Cardiac muscle cell (in vitro differentiated cells and primary cell): ENCODE measurements at regions not wholly inside any gene's neighbourhood (a gene's known extent, or its start where the extent isn't known, plus 50 kb on each side); places are given as distances from the start of the nearest gene placed in this dataset.

Source experiments
- DNase-seq, 2 donors: peaks; one replicate each; pipeline versions ENCODE4 v3.0.0 to v3.0.0-alpha.2; 2010 to 2017; ENCODE audit warnings: low read depth in 1 of 2, low spot score in 1 of 2
- H3K27ac ChIP-seq: fragments of 200-600 bp; sonication (generic); 2 replicates; pipeline ENCODE4 v1.5.1; 2016
- H3K27me3 ChIP-seq: fragments of 200-600 bp; sonication (generic); 2 replicates; pipeline ENCODE4 v1.6.0; 2016; ENCODE audit warnings: control low read depth
- H3K36me3 ChIP-seq: fragments of 200-600 bp; sonication (generic); 2 replicates; pipeline ENCODE4 v1.5.1; 2016; ENCODE audit warnings: control low read depth
- H3K4me1 ChIP-seq: fragments of 200-600 bp; sonication (generic); 2 replicates; pipeline ENCODE4 v1.8.1; 2017; ENCODE audit warnings: low read depth, mild to moderate bottlenecking, mixed run types
- H3K4me3 ChIP-seq: fragments of 200-600 bp; sonication (generic); 2 replicates; pipeline ENCODE4 v1.5.1; 2016; ENCODE audit warnings: mild to moderate bottlenecking
- H3K9me3 ChIP-seq: fragments of 200-600 bp; sonication (generic); 2 replicates; pipeline ENCODE4 v1.5.1; 2017; ENCODE audit warnings: low read depth, mild to moderate bottlenecking, control low read depth
- CTCF ChIP-seq: IDR thresholded peaks from 2 replicates; pipeline ENCODE4 v1.5.1; 2012; ENCODE audit warnings: low read depth, mild to moderate bottlenecking, low read length

- H3K4me3 ChIP-seq, result no peak overlapping the region
Observed at GRCh38 chr5:125153231-125153630, 406.8 kb upstream of the ZNF608 start.

DNA sequence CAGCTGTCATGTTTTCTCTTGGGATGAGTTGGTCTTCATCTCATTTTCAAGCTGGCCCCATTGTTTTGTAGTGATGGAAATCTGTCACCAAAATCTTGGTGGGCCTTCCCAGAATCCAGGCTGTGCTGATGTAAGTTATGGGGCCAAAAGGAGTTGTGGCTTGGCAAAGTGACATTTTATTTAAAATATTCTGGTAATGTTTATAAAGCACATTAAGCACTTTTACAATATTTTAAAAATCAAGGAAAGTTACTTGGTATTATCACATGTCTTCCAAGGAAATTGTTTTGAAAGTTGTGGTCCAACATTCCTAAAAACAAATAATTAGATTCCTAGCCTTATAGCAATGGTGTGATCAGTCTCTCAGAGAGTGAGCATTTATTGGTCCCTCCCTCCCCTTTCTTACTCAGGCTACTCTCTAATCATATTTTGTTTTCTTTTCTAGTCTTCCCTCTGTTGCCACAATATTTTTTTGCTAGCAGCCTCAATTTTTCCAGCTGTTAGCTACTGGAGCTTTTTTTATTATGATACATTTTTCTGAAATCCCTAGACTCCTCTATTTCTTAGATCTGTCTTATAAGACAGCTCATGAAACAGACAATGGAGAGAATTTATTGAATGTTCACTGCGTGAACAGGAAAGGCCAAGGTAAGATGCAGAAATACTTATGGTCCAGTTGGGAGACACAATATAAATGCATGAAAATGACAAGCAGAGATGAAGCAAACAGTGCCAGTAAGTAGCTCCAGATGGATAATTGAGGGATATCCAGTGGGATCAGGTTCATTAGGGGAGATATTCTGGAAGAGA, 408.1 kb upstream of the ZNF608 start:
- H3K4me3 ChIP-seq, result no peak overlapping the region
- TF ChIP-seq CTCF, result no peak
- H3K36me3 ChIP-seq, result no peaks in the 10 kb centered on the region
- no peaks in the 10 kb centered on the region for H3K9me3 ChIP-seq
- peak in 1 of 2 donors; percentile 14 for DNase-seq
- no peaks in the 10 kb centered on the region for H3K27me3 ChIP-seq
- H3K27ac ChIP-seq, result no peak overlapping the region
- H3K4me1 ChIP-seq, result peaks cover 12% of the 10 kb centered on the region

More at GRCh38 chr5:125153231-125153630, 406.8 kb upstream of the ZNF608 start:
- Histone ChIP-seq H3K36me3 (no peaks in the 10 kb centered on the region), H3K9me3 (no peaks in the 10 kb centered on the region), H3K4me1 (peaks cover 14% of the 10 kb centered on the region), H3K27me3 (no peaks in the 10 kb centered on the region), H3K27ac (no peak overlapping the region)
- no peak for DNase-seq
- no peak for TF ChIP-seq CTCF

GRCh38 chr5:125160787-125161502, 414.5 kb upstream of the ZNF608 start:
- Histone ChIP-seq H3K36me3 (no peaks in the 10 kb centered on the region), H3K9me3 (no peaks in the 10 kb centered on the region), H3K4me1 (peaks cover 12% of the 10 kb centered on the region), H3K4me3 (no peak overlapping the region), H3K27me3 (no peaks in the 10 kb centered on the region), H3K27ac (peak overlapping the region; percentile 47)
- peak; percentile 32 to 76 for DNase-seq
- no peak for TF ChIP-seq CTCF

DNA sequence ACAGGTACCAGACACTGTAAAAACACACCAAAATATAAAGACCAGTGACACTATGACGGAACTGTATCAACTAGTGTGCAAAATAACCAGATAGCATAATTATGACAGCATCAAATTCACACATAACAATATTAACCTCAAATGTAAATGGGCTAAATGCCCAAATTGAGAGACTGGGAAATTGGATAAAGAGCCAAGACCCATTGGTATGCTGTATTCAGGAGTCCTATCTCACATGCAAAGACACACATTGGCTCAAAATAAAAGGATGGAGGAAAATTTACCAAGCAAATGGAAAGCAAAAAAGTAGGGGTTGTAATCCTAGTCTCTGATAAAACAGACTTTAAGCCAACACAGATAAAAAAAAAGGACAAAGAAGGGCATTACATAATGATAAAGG, 416.3 kb upstream of the ZNF608 start:
- H3K27me3 ChIP-seq, result no peaks in the 10 kb centered on the region
- H3K4me3 ChIP-seq, result no peak overlapping the region
- H3K36me3 ChIP-seq, result no peaks in the 10 kb centered on the region
- peaks cover 12% of the 10 kb centered on the region for H3K4me1 ChIP-seq
- no peaks in the 10 kb centered on the region for H3K9me3 ChIP-seq
- TF ChIP-seq CTCF, result no peak
- DNase-seq, result no peak
- H3K27ac ChIP-seq, result no peak overlapping the region

GRCh38 chr5:125169396-125169795, 423.0 kb upstream of the ZNF608 start:
- DNase-seq, result no peak
- TF ChIP-seq CTCF, result no peak

More at GRCh38 chr5:125169396-125169795, 423.0 kb upstream of the ZNF608 start:
- Histone ChIP-seq H3K27me3 (no peaks in the 10 kb centered on the region), H3K36me3 (no peaks in the 10 kb centered on the region), H3K9me3 (no peaks in the 10 kb centered on the region), H3K27ac (no peak overlapping the region), H3K4me3 (no peak overlapping the region), H3K4me1 (no peaks in the 10 kb centered on the region)
